ENCODE measurements at regions not wholly inside any gene's neighbourhood (a gene's known extent, or its start where the extent isn't known, plus 50 kb on each side); places are given as distances from the start of the nearest gene placed in this dataset.
"Not testable (repeated sequence)": the region's sequence is repeated elsewhere in the genome, so short reads cannot be mapped to it uniquely, and the experiment has no call there.

DNA sequence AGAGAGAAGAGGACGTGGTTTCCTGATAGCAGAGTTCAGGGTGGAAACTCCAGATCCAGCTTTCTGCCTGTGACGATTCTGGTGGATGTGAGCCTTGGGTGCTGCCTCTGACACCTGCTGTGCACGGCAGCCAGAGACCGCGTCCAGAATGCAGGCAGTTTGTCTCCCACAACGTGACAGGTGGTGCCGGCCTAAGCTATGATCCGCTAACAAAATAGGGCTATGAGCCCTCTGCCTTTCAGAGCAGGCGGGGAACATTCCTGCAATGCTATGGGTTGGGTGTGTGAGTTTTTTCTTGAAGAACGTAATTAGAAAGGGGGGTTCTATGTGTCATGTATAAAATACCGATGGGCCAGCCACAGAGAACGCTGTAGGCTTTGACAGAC lies 297.3 kb upstream of the PRKCQ start:
- DNase-seq (ENCODE audit: low read depth) = no peak

DNA sequence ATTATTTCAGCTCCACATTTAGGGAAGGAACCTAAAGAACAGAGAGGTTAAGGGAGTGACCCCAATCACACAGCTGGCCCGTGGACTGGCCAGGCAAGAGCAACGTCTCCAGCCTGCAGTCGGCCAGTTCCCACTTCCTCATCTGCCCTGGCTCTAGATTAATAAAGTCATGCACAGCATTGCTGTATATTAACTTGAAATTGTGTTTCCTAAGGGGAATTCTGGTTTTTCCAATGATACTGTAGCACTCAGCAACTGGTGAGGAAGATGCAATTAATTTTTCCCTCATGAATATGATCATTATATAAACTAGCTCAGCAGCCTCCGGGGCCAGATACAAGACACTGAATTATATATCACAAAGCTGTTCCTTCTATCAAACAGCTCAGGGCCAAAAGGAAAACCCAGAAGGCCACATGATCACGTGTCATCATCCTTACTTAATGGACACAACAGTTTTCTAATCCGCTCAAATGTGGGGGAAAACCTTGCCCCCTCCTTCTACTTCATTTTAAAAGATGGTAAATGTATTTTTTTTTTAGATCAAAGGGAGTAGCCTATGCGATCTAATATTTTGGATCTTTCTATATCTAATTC lies 295.3 kb upstream of the PRKCQ start:
- no peak for DNase-seq (ENCODE audit: low read depth)

DNA sequence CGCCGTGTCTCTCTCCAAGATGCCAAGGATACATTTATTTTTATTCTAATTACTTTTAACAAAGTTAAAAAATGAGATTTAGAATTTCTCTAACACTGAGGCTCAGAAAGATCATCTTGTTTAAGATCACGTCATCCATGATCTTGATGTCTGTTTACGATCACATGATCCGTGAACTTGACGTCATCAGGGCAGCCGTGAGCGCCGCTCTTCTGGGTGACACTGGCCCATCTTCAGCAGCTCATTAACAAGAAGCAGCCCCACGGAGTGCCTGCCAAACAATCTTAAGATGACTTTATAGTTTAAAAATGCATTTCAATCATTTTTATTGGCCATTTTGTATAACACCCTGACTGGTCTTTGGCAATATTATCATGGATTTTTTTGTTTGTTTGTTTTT lies 291.1 kb upstream of the PRKCQ start:
- DNase-seq (ENCODE audit: low read depth) = no peak

DNA sequence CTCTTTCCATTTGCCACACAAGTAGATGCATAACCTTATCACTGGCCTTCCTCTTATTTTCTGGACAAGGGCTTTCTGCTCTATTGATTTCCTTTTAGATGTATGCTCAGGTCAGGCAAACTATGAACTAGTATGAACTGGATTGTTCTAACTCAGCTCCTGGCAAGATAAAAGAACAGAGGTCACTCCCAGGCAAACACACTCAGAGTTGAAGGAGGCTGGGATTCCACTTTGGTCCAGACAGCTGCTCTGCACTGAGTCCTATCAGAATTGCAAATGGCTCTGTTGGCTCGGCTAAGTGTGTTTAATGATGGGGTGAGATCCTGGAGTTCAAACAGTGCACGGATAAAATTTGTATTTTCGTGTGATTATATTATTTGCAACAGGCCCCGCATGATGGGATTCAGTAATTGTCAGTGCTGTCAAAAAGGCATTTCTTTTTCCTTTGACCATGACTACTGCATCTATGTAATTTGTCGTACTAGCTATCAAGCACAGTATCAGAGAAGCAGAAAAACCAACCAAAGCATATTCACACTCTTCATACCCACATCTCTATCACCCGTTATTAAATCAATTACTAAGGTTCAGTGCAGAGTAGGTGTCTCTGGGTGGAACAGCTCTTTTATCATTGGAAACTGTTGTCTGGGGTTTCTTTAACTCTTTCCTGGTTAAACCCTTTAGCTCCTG lies 288.1 kb upstream of the PRKCQ start:
- no peak for DNase-seq (ENCODE audit: low read depth)

DNA sequence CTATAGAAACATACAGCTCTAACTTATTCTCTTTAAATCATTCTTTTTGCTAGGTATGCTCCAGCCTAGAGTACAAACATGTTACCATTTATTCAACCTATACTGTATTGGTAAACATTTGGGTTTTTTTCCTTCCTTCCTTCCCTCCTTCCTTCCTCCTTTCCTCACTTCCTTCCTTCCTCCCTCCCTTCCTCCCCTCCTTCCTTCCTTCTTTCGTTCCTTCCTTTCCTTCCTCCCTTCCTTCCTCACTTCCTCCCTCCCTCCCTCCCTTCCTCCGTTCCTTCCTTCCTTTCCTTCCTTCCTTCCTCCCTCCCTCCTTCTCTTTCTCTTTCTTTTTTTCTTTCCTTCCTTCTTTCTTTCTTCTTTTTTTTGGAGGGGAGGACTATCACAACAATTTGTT lies 286.7 kb upstream of the PRKCQ start:
- no peak for DNase-seq (ENCODE audit: low read depth)

DNA sequence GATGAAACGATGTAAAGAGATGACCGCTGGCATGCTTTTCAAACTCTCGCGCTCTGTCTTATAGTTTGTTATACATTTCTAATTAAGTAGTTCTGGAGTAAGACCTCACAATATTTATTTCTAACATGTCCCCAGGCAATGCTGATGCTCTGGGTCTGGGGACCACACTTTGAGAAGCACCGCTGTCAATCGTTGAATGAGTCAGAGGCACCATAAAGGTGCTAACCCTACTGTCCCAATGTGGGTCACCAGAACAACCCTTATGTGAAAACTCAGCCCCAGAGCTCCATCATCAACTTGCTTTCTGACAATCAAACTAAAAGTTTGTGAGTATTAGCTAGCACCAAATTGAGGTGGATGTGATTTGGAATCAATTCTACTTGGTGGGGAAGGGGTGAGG lies 284.1 kb upstream of the PRKCQ start:
- no peak for DNase-seq (ENCODE audit: low read depth)

DNA sequence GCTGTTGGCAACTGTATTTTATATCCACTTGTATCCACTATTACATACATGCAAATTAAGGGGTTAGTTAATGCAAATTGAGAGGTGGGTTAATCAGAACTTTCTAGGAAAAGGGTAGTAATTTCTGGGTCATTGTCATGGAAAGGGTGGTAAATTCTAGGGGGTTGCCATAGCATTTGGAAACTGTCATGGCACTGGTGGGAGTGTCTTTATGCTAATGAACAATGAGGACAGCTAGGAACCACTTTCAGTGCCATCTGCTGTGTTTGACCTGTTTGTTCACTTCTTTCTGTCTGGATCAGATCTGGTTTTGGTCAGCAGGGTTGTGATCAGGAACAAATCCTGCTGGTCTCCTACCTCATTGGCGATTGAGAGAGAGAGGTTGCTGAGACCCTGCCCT lies 283.3 kb upstream of the PRKCQ start:
- DNase-seq (ENCODE audit: low read depth) = no peak

GRCh38 chr10:6850452-6850851 lies 270.4 kb upstream of the PRKCQ start:
- DNase-seq (ENCODE audit: low read depth) = no peak

GRCh38 chr10:6847561-6847960 lies 267.5 kb upstream of the PRKCQ start:
- no peak for DNase-seq (ENCODE audit: low read depth)

GRCh38 chr10:6843894-6844650 lies 264.0 kb upstream of the PRKCQ start:
- no peak for DNase-seq (ENCODE audit: low read depth)

DNA sequence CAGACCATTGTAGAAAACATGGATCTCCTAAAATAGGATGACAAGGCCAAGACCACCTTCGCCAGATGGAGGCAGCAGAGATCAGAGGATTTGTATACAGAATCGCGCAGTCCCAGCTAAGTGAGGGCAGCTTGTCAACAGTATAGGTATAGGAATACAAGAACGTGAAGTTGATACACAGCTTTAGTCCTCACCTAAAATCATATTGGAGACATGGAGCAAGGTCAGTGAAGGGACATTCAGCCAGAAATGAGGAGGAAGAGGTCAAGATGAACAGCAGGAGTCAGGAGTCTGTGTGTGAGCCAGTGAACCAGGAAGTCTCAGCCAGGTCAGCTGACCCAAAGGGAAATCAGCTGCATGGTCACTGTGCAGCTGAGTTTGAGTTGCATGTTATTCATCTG lies 263.4 kb upstream of the PRKCQ start:
- DNase-seq (ENCODE audit: low read depth) = no peak

DNA sequence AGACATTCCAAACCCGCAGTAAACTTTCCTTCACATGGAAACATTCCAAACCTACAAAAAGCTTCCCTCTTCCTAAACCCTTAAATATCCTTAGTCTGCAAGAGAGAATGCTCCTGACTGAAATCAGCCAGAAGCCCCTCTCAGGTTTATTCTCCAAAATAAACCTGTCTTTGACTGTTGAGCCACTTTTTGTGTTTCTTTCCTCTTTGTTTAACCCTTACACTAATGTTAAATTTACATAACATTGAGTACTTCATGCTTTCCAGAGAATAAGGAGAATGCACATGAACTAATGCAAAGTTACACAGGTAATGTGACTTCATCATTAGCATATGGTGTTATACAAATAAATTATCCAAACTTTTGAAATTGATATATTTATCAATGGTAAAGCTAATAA lies 262.6 kb upstream of the PRKCQ start:
- no peak for DNase-seq (ENCODE audit: low read depth)

DNA sequence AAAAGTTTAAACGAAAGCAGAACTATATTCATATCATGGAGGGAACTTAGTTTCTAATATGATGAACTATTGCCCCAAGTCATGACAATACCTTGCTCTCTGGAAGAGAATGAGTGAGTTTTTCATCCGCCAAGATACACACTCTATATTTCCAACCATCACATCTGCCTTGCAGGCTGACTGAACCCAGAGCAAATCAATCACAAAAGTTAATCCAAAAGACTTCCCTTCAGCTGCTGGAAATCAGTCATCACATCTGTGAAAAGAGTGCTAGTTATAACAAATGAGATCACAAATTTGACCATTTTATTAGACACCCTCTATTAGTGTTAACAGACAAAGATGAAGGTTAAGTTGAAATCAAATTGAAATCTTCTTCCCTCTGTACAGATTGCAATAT lies 261.7 kb upstream of the PRKCQ start:
- DNase-seq (ENCODE audit: low read depth) = no peak

DNA sequence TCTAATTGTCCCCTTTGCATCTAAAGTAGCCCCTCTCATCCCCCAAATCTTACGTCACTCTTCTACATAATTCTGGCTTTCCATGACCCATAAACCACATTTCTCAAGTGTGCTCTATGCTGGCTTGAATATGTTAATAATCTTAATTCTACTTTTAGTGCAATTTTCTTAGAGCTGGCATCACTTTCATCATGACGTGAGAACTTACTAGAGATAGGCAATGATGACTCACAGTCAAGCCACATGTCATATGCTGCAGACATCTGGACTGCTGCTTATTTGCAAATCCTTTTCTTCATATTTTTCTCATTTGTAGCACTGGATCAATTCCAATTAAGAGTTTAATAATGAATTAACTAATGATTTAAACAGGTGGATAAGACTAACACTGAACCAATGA lies 260.7 kb upstream of the PRKCQ start:
- DNase-seq (ENCODE audit: low read depth) = no peak

GRCh38 chr10:6840201-6840691 lies 260.2 kb upstream of the PRKCQ start:
- DNase-seq (ENCODE audit: low read depth) = no peak

- DNase-seq (ENCODE audit: low read depth) = no peak
Measured at GRCh38 chr10:6838118-6838517, 258.0 kb upstream of the PRKCQ start.

GRCh38 chr10:6833458-6834011 lies 253.5 kb upstream of the PRKCQ start:
- no peak for DNase-seq (ENCODE audit: low read depth)

GRCh38 chr10:6830981-6831380 lies 250.9 kb upstream of the PRKCQ start:
- not testable (repeated sequence) for DNase-seq (ENCODE audit: low read depth)

DNA sequence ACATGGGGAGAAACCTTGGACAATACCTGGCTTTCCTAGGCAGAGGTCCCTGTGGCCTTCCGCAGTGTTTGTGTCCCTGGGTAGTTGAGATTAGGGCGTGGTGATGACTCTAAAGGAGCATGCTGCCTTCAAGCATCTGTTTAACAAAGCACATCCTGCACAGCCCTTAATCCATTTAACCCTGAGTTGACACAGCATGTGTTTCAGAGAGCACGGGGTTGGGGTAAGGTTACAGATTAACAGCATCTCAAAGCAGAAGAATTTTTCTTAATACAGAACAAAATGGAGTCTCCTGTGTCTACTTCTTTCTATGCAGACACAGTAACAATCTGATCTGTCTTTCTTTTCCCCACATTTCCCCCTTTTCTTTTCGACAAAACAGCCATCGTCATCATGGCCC lies 244.7 kb upstream of the PRKCQ start:
- not testable (repeated sequence) for DNase-seq (ENCODE audit: low read depth)

GRCh38 chr10:6823770-6824169 lies 243.7 kb upstream of the PRKCQ start:
- DNase-seq (ENCODE audit: low read depth) = no peak

DNA sequence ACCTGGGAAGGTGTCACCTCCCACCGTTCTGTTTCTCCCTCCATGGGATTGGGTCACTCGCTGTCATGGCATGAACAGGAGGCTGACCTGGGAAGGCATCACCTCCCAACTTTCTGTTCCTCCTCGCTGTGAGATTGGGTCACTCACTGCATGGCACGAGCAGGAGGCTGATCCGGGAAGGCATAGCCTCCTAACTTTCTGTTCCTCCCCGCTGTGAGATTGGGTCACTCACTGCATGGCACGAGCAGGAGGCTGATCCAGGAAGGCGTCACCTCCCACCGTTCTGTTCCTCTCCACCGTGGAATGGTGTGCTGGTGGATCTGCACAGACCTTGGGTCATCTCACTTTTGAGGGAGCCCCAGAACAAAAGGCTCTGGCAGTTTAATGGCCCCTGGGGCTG lies 239.2 kb upstream of the PRKCQ start:
- no peak for DNase-seq (ENCODE audit: low read depth)

DNA sequence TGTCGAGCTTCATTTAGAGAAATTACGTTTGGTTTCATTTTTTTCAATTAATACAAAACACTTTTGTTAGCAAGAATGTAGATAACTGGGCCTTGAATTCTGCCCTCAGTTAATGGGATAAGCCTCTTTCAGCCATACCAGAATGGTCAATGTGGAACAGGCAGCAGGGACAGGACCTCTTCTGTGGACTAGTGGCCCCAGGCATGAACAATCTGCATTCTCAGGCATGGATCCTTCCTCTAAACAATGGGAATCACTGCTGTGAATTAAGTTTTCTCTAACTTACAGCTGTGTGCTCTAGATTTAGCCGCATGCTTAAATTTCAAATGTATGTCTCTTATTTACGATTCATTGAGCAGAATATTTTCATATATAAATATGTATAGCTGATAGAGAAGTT lies 237.7 kb upstream of the PRKCQ start:
- DNase-seq (ENCODE audit: low read depth) = no peak

DNA sequence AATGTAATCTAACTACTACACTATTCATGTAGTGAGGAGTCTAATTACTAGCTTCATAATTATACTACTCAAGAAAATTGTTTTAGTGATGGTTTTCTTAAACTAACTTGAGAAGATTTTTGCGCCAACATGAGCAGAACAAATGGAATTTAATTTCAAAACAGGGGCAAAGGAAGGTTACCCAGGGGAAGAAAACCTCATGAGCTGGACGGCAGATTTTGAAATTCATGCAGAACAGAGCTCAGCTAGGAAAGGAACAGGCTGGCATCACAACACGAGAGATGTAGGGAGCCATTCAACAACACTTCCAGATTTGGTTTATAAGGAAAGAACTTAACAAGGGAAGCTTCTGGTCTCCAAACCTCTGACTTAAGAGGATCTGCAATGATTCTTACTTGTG lies 235.3 kb upstream of the PRKCQ start:
- no peak for DNase-seq (ENCODE audit: low read depth)

All from CMK (cell line).